ENCODE measurements at regions not wholly inside any gene's neighbourhood (a gene's known extent, or its start where the extent isn't known, plus 50 kb on each side); places are given as distances from the start of the nearest gene placed in this dataset.

DNA sequence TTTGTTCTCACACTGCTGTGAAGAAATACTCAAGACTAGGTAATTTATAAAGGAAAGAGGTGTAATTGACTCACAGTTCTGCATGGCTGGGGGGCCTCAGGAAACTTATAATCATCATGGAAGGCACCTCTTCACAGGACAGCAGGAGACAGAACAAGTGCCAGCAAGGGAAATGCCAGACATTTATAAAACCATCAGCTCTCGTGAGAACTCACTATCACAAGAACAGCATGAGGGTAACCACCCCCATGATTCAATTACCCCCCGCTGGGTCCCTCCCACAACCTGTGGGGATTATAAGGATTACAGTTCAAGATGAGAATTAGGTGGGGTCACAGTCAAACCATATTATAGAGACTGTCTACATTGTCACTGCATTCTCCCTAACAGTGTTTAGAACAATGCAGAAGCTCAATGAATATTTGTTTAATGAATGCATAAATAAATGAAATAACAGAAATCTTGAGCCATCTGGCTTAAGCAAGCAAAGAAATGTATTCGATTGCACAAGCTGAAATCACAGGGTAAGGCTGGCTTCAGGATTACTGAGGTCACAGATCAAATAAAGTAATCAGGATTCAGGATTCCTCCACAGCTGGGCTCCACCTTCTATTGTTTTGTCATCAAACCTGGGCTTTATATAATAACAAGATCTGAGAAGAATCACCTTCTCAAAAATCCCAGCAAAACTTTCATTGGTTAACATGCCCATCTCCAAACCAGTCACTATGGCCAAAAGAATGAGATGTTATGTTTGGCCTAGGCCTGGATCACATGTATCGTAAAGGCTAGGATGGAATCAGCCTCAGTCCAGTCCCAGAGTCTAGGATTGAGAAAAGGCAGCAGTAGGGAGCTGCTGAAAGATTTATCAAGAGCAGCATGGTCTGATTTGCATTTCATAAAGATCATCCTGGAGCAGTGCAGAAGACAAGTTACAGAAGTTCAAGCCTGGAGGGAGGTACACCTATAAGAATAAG is 137.8 kb upstream of the UBASH3B start:
- Mint-ChIP-seq H3K27me3 (peaks cover 7% of the 10 kb centered on the region), H3K4me1 (ENCODE audit: unreplicated experiment) (peaks cover 7% of the 10 kb centered on the region), H3K4me3 (no peak overlapping the region), H3K27ac (no peak overlapping the region), H3K9me3 (peaks cover 4% of the 10 kb centered on the region), H3K36me3 (no peaks in the 10 kb centered on the region)
- DNase-seq (ENCODE audit: extremely low spot score, unreplicated experiment) = no peak
- TF ChIP-seq, protein P1, sequence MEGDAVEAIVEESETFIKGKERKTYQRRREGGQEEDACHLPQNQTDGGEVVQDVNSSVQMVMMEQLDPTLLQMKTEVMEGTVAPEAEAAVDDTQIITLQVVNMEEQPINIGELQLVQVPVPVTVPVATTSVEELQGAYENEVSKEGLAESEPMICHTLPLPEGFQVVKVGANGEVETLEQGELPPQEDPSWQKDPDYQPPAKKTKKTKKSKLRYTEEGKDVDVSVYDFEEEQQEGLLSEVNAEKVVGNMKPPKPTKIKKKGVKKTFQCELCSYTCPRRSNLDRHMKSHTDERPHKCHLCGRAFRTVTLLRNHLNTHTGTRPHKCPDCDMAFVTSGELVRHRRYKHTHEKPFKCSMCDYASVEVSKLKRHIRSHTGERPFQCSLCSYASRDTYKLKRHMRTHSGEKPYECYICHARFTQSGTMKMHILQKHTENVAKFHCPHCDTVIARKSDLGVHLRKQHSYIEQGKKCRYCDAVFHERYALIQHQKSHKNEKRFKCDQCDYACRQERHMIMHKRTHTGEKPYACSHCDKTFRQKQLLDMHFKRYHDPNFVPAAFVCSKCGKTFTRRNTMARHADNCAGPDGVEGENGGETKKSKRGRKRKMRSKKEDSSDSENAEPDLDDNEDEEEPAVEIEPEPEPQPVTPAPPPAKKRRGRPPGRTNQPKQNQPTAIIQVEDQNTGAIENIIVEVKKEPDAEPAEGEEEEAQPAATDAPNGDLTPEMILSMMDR (conservative IDR thresholded peaks at IDR 0.05) = no peak

DNA sequence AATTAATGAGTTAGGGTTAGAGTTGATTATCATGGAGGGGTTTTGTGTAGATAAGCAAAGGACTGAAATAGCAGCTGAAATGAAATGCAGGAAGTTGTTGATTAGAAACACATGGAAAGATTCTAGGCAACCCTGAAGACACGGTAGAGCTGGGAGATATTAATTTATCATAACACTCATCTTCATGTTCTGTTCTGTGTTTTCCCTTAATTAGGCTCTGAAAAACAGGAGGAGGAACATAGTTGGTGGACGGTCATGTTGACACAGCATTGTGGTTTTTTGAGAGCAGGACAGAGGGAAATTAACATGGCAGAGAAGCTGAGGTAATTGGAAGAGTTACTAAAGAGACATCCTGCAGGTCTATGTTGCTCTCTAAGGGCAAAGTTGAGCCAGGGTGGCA is 138.8 kb upstream of the UBASH3B start:
- no peak overlapping the region for H3K27ac Mint-ChIP-seq
- H3K4me3 Mint-ChIP-seq = no peak overlapping the region
- H3K9me3 Mint-ChIP-seq = peaks cover 4% of the 10 kb centered on the region
- peaks cover 3% of the 10 kb centered on the region for H3K4me1 Mint-ChIP-seq (ENCODE audit: unreplicated experiment)
- peaks cover 7% of the 10 kb centered on the region for H3K27me3 Mint-ChIP-seq
- no peak for DNase-seq (ENCODE audit: extremely low spot score, unreplicated experiment)
- H3K36me3 Mint-ChIP-seq = no peaks in the 10 kb centered on the region
- TF ChIP-seq, protein P1 (conservative IDR thresholded peaks at IDR 0.05) = no peak

DNA sequence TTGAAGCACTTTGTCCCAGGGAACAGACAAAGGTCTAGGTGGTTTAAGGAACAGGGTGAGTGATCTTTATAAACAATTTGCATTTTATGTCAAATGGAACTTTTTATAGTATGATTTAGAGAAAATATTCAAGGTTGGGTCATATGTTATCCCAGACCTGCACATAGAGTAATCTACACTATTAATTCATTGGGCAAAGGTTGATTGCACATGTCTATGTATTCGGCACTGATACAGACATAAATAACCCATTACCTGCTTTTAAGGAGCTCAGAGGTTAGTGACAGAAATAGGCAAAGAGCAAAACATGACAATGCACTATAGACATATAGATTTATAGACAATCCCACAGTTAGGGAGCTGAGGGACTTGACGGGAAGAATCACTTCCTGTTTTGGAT is 141.5 kb upstream of the UBASH3B start:
- Mint-ChIP-seq H3K36me3 (no peaks in the 10 kb centered on the region), H3K27ac (no peak overlapping the region)

DNA sequence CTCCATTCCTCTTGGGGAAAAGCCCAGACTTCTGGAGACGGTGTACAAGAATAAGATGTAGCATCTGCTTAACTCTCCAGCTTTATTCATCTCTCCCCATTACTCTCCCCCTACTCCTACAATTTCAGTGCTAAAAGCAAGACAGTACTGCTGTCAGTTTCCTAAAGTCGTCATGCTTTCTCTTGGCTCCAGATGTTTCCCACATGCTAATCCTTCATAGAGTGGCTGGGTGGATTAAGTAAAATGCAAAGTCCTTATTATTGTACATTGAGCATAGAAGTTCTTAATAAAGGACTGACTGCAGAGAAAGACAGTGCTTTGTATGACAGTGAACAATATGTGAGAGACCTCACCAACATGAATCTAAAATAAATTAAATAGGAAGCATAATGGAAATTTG is 142.2 kb upstream of the UBASH3B start:
- no peak for DNase-seq (ENCODE audit: extremely low spot score, unreplicated experiment)
- no peak overlapping the region for H3K27ac Mint-ChIP-seq
- no peaks in the 10 kb centered on the region for H3K4me1 Mint-ChIP-seq (ENCODE audit: unreplicated experiment)
- no peaks in the 10 kb centered on the region for H3K9me3 Mint-ChIP-seq
- no peak overlapping the region for H3K4me3 Mint-ChIP-seq
- H3K27me3 Mint-ChIP-seq = peaks cover 2% of the 10 kb centered on the region
- no peaks in the 10 kb centered on the region for H3K36me3 Mint-ChIP-seq
- TF ChIP-seq, protein P1 (conservative IDR thresholded peaks at IDR 0.05) = no peak

More for the DNA sequence above, 141.5 kb upstream of the UBASH3B start:
- no peaks in the 10 kb centered on the region for H3K4me1 Mint-ChIP-seq (ENCODE audit: unreplicated experiment)
- no peak overlapping the region for H3K4me3 Mint-ChIP-seq
- H3K9me3 Mint-ChIP-seq = no peaks in the 10 kb centered on the region
- peaks cover 2% of the 10 kb centered on the region for H3K27me3 Mint-ChIP-seq
- TF ChIP-seq, protein P1 (conservative IDR thresholded peaks at IDR 0.05) = no peak
- DNase-seq (ENCODE audit: extremely low spot score, unreplicated experiment) = no peak

DNA sequence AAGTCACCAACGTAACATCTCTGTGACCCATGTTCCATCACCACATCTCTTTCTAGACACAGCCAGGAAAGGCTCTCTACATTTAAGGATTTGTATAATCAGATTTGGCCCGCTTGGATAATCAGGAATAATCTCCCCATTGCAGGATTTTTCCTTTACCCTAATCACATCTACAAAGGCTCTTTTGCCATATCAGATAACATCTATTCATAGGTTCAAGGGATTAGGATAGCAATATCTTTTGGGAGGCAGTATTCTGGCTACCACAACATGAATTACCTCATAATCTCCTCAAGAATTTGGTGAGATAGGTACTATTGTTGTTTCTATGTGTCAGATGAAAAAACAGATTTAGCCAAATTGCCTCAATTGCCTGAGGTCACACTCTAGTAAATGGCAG is 142.8 kb upstream of the UBASH3B start:
- no peaks in the 10 kb centered on the region for H3K4me1 Mint-ChIP-seq (ENCODE audit: unreplicated experiment)
- TF ChIP-seq, protein P1 (conservative IDR thresholded peaks at IDR 0.05) = no peak
- no peaks in the 10 kb centered on the region for H3K36me3 Mint-ChIP-seq
- no peak overlapping the region for H3K4me3 Mint-ChIP-seq
- no peaks in the 10 kb centered on the region for H3K9me3 Mint-ChIP-seq
- H3K27ac Mint-ChIP-seq = no peak overlapping the region
- DNase-seq (ENCODE audit: extremely low spot score, unreplicated experiment) = no peak
- H3K27me3 Mint-ChIP-seq = peaks cover 2% of the 10 kb centered on the region

All from type B pancreatic cell (in vitro differentiated cells).